Midbrain (tissue), 1 donor: ENCODE measurements at regions not wholly inside any gene's neighbourhood (a gene's known extent, or its start where the extent isn't known, plus 50 kb on each side); places are given as distances from the start of the nearest gene placed in this dataset.

Experiments
- DNase-seq: peaks from one replicate; lab custom pipeline; 2025; lab: John Stamatoyannopoulos, UW

GRCh38 chr11:131121426-131122333 lies 205.4 kb upstream of the SNX19 start:
- no peak for DNase-seq

GRCh38 chr11:131122448-131122847 lies 206.2 kb upstream of the SNX19 start:
- DNase-seq = no peak

GRCh38 chr11:131129474-131129873 lies 213.2 kb upstream of the SNX19 start:
- DNase-seq = no peak

DNA sequence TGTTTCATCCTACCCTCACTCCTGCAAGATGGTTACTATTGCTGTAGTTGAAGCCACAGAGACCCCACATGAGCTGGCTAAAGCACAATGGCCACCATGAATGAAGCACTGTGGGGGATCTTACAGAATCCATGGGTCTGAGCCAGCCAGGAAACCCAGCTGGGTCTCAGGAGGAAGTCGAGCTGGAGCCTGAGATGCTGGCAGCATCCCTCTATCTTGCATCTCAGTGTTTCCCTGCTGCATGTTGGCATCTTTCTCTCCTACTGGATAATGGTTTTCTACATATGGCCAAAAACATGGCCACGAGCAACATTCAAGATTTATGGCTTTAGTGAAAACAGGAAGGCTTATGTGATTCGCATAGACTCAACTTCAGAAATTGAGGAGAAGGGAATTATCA lies 219.3 kb upstream of the SNX19 start:
- no peak for DNase-seq

- DNase-seq = no peak
Observed at GRCh38 chr11:131136486-131136885, 220.2 kb upstream of the SNX19 start.

DNA sequence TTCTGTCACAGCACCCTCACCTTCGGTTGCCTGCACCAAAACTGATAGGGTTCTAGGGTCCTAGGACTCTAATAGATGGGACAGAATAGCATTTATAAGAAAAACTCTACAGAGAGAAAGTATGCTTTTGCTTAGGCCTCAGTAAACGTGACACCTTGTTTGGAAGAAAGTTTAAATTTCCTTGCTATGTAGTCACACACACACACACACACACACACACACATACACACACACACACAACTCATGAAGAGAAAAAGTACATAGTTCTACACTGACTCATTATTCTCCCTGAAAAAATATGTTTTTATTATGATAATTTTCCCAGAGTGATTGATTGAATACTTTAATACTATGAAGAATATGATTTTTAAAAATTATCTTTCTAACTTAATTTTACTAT lies 220.8 kb upstream of the SNX19 start:
- no peak for DNase-seq

DNA sequence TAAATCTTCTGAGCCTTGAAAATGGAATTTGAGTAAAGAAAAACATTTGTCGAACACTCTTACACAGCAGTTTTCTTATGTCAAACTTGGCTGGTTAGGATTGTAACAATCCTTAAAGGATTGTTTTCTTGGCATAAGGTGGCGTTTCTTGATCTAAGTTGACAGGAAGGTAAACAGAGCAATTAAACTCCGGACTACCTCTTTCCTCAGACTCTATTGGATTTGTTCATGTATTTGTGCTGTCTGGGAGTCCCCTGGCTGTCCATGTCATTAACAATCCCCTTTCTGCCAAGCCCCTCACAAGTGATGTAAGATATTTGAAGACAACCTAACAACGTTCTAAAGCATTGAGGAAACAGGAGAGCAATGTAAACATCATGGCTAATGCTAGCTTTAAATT lies 222.5 kb upstream of the SNX19 start:
- DNase-seq = no peak

DNA sequence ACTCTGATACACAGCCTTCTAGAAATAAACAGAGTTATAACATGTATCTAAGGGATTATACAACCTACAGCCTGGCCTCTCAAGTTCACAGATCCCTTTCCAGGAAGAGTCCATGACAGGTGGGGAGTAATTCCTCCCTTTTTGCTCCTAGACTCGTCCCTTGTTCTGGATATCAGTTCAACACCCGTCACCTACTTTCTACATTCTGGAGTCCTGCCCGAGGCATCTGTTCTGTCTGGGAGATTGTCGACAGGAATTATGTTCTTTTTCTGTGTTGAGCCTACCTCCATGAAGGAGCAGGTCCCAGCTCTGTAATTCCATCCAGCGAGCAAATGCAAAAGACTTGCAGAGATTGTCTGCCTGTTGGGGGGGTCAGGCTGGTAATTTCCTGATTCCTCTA lies 224.6 kb upstream of the NTM start:
- DNase-seq = no peak

- no peak for DNase-seq
Observed at GRCh38 chr11:131146827-131147490, 223.5 kb upstream of the NTM start.

DNA sequence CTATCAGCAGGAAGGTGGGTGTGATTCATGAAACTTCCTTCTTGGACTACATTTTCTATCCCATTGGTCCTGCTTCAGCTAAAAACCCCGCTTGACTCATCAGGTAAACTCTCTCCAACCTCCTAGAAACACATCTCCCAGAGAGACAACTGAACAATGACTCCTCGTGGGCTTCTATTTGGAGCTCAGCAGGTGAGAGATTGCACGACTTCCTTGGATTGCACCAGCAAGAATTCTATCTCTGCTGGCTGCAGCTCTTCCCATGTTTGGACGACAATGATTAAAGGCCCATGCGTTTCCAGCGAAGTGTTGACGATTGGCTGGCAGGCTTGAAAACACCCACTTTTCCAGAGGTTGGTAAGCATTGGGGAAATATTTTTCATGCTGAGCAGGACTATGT lies 216.1 kb upstream of the NTM start:
- no peak for DNase-seq

GRCh38 chr11:131157678-131158077 lies 212.7 kb upstream of the NTM start:
- peak; percentile 33 for DNase-seq

- no peak for DNase-seq
Observed at GRCh38 chr11:131160846-131161245, 209.6 kb upstream of the NTM start.

DNA sequence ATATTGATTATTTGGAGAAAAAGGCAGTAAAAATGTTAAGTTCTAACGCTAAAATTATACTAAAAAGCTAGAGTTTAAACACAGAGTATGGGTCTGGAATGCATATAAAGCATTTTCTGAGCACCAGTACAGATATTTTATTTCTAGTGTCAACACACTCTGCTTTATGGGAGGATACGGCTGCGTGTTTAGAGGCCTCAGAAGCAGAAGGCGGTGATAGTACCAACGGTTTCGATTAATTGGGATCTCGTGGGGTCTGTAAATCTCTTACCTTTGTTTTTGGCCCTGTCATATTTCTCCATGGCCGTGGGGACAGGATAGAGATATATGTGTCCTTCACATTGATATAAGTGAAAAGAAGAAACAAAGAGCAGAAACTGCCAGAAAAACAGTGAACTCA lies 206.8 kb upstream of the NTM start:
- DNase-seq = no peak

DNA sequence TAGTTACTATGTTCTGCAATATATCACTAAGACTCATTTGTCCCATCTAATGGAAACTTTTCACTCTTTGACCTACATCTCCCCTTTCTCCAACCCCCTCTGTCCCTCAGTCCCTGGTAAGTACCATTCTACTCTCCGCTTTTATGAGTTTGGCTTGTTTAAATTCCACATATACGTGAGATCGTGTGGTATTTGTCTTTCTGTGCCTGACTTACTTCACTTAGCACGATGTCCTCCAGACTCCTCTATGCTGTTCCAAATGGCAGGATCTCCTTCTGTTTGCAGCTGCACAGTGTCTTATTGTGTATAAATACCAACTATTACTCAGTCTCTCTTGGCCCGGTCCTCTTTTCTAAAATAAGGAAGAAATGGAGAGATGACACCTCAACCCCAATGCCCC lies 205.4 kb upstream of the NTM start:
- no peak for DNase-seq

- no peak for DNase-seq
Observed at GRCh38 chr11:131168839-131169713, 201.3 kb upstream of the NTM start.

GRCh38 chr11:131172011-131172410 lies 198.4 kb upstream of the NTM start:
- no peak for DNase-seq

DNA sequence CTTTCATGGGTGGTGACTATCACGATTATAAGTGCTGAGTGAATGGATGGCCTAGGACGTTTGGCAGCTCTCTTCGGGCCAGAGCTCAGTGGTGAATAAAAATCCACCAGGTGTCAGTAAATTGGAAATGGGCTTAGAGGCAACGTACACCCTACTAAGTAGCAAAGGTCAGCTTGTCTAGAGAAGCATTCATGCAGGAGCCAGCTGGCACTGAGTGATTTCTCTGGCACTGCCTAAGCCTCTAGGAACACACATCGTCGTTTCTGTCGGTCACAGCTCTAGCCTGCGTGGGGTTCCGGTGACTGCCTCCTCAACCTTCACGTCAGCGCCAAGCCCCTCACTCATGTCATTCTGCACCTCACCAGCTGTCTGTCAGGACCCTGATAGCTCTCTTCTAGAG lies 192.4 kb upstream of the NTM start:
- no peak for DNase-seq

DNA sequence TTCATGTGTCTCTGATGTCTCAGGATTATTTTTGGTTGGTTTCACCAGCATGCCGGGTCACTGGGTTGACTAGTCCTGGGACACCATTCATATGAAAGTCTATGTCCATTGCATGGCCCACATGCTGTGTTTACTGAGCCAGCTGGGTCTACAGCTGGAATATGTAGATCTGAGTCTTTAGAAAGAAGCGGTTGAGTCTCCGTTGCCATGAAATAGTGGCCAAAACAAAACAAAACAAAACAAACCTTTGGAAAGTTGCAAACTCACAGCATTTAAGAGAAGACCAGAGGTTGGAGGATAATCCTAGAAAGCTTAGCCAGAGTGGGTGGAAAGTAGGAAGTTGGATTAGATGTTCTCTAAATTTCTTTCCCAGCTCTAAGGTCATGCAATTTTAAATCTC lies 191.8 kb upstream of the NTM start:
- no peak for DNase-seq

GRCh38 chr11:131179836-131180235 lies 190.6 kb upstream of the NTM start:
- no peak for DNase-seq

GRCh38 chr11:131185915-131186314 lies 184.5 kb upstream of the NTM start:
- no peak for DNase-seq

DNA sequence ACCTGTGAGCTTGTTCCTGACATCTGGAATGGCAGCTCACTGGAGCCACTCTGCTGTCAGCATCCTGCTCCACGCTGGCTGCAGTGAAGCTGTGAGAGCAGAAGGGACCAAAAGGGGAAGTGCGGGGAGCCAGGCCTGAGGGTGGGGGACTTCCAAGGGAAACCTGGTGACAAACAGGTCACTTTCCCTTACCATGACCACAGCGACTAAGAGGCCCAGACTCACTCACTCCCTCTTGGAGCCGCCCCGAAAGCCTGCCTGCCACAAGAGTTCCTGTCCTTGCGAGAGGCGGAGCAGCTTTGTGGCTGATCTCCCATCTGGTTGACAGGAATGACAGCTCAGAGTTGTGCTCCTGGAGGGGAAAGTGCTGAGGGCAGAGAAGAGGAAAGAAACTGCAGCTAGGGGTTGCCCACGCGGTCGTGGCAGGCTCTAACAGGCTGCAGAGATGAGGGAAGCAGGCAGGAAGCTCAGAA lies 183.8 kb upstream of the NTM start:
- no peak for DNase-seq

- DNase-seq = no peak
Observed at GRCh38 chr11:131190446-131190845, 180.0 kb upstream of the NTM start.
